HEK293 (cell line): ENCODE measurements at regions not wholly inside any gene's neighbourhood (a gene's known extent, or its start where the extent isn't known, plus 50 kb on each side); places are given as distances from the start of the nearest gene placed in this dataset.

ENCODE experiments used
- CTCF ChIA-PET: fragments of 350-600 bp; formaldehyde crosslinking; extraction: SDS; loops from one replicate; lab custom pipeline; 2021; ENCODE audit warnings: antibody characterized with exemption; lab: Yijun Ruan, JAX
- POLR2A ChIA-PET: fragments of 300-600 bp; formaldehyde crosslinking; extraction: SDS; loops from one replicate; lab custom pipeline; 2020; ENCODE audit warnings: antibody characterized with exemption, inconsistent platforms; lab: Yijun Ruan, JAX
- H3K27ac ChIP-seq: fragments of 200-500 bp; sonication (Bioruptor generic); 2 replicates; pipeline ENCODE4 v1.5.1; 2014; ENCODE audit warnings: low read depth, low read length, control low read depth, inconsistent platforms; ENCODE audit errors: extremely low read depth
- H3K36me3 ChIP-seq, 2 experiments: fragments of 200-500 bp in 1 of 2; sonication (Bioruptor generic) in 1 of 2; 1 replicate in 1 of 2; 2 replicates in 1 of 2; pipeline ENCODE4 v1.5.1; 2014 to 2017; ENCODE audit warnings: inconsistent platforms in 2 of 2, low read length in 2 of 2; ENCODE audit not compliant: control insufficient read depth in 2 of 2, insufficient read depth in 1 of 2
- H3K4me1 ChIP-seq: fragments of 200-500 bp; sonication (Bioruptor generic); 2 replicates; pipeline ENCODE4 v1.5.1; 2014; ENCODE audit warnings: mild to moderate bottlenecking, low read length, inconsistent platforms; ENCODE audit not compliant: control insufficient read depth, insufficient read depth
- H3K4me3 ChIP-seq: 2 replicates; pipeline ENCODE4 v1.5.1; 2011; ENCODE audit warnings: low read depth, mild to moderate bottlenecking, control low read depth, low read length, moderate library complexity
- H3K9me3 ChIP-seq: fragments of 200-500 bp; sonication (Bioruptor generic); 2 replicates; pipeline ENCODE4 v1.5.1; 2014; ENCODE audit warnings: low read depth, low read length, inconsistent platforms; ENCODE audit not compliant: control insufficient read depth, insufficient read depth
- KLF7 ChIP-seq: fragments of 450-650 bp; formaldehyde crosslinking; IDR thresholded peaks from 2 replicates; pipeline ENCODE4 v1.5.1; 2016; ENCODE audit warnings: missing biosample characterization, missing genetic modification characterization, borderline replicate concordance
- ZBTB17 ChIP-seq: fragments of 450-650 bp; formaldehyde crosslinking; IDR thresholded peaks from 2 replicates; pipeline ENCODE4 v1.5.1; 2016; ENCODE audit warnings: missing biosample characterization, missing genetic modification characterization
- ZBTB26 ChIP-seq: fragments of 450-650 bp; formaldehyde crosslinking; optimal IDR thresholded peaks from 2 replicates; pipeline ENCODE3; 2016; ENCODE audit warnings: missing biosample characterization, mild to moderate bottlenecking, missing genetic modification characterization
- ZFP3 ChIP-seq: fragments of 450-650 bp; formaldehyde crosslinking; IDR thresholded peaks from 2 replicates; pipeline ENCODE4 v1.5.1; 2016; ENCODE audit warnings: low read depth, missing biosample characterization, missing genetic modification characterization
- ZIC2 ChIP-seq: fragments of 450-650 bp; formaldehyde crosslinking; IDR thresholded peaks from 2 replicates; pipeline ENCODE4 v1.5.1; 2016; ENCODE audit warnings: missing biosample characterization, missing genetic modification characterization
- ZNF19 ChIP-seq: fragments of 450-650 bp; formaldehyde crosslinking; IDR thresholded peaks from 2 replicates; pipeline ENCODE4; 2016; ENCODE audit warnings: missing biosample characterization, missing genetic modification characterization, low read depth
- ZNF24 ChIP-seq: fragments of 450-650 bp; formaldehyde crosslinking; IDR thresholded peaks from 2 replicates; pipeline ENCODE4 v1.5.1; 2016; ENCODE audit warnings: missing biosample characterization, missing genetic modification characterization
- ZNF311 ChIP-seq: fragments of 450-650 bp; formaldehyde crosslinking; IDR thresholded peaks from 2 replicates; pipeline ENCODE4 v1.5.1; 2017; ENCODE audit warnings: missing biosample characterization, missing genetic modification characterization, borderline replicate concordance
- ZNF610 ChIP-seq: fragments of 450-650 bp; formaldehyde crosslinking; IDR thresholded peaks from 2 replicates; pipeline ENCODE4 v1.5.1; 2016; ENCODE audit warnings: missing biosample characterization, missing genetic modification characterization, borderline replicate concordance
- ZNF626 ChIP-seq: fragments of 450-650 bp; sonication (Bioruptor Pico); formaldehyde crosslinking; IDR thresholded peaks from 2 replicates; pipeline ENCODE4 v1.5.1; 2018; ENCODE audit warnings: missing biosample characterization, missing genetic modification characterization, inconsistent platforms
- ZNF707 ChIP-seq: fragments of 450-650 bp; formaldehyde crosslinking; IDR thresholded peaks from 2 replicates; pipeline ENCODE4 v1.5.1; 2016; ENCODE audit warnings: missing biosample characterization, missing genetic modification characterization
- ZNF76 ChIP-seq: fragments of 450-650 bp; formaldehyde crosslinking; IDR thresholded peaks from 2 replicates; pipeline ENCODE4; 2016; ENCODE audit warnings: low read depth, missing biosample characterization, missing genetic modification characterization, borderline replicate concordance
- ZNF776 ChIP-seq: fragments of 450-650 bp; formaldehyde crosslinking; IDR thresholded peaks from 2 replicates; pipeline ENCODE4 v1.5.0; 2017; ENCODE audit warnings: missing biosample characterization, missing genetic modification characterization, borderline replicate concordance
- ZNF830 ChIP-seq: fragments of 450-650 bp; IDR thresholded peaks from 2 replicates; pipeline ENCODE4 v1.5.0; 2018; ENCODE audit warnings: missing biosample characterization, missing genetic modification characterization, low read depth, mild to moderate bottlenecking, moderate library complexity
- TF ChIP-seq, protein P1 (sequence below): fragments of 450-650 bp; formaldehyde crosslinking; IDR thresholded peaks from 2 replicates; pipeline ENCODE4 v1.5.1; 2016; ENCODE audit warnings: missing biosample characterization, missing genetic modification characterization

GRCh38 chr20:55472704-55473103, 532.6 kb downstream of the CBLN4 start:
- TF ChIP-seq ZNF707 (tag by site-specific recombination) (no peak), ZBTB17 (tag by site-specific recombination) (peak; percentile 28; the same call in 1 of the 2 replicates)
- TF ChIP-seq, all 188 proteins: peak for 1

DNA sequence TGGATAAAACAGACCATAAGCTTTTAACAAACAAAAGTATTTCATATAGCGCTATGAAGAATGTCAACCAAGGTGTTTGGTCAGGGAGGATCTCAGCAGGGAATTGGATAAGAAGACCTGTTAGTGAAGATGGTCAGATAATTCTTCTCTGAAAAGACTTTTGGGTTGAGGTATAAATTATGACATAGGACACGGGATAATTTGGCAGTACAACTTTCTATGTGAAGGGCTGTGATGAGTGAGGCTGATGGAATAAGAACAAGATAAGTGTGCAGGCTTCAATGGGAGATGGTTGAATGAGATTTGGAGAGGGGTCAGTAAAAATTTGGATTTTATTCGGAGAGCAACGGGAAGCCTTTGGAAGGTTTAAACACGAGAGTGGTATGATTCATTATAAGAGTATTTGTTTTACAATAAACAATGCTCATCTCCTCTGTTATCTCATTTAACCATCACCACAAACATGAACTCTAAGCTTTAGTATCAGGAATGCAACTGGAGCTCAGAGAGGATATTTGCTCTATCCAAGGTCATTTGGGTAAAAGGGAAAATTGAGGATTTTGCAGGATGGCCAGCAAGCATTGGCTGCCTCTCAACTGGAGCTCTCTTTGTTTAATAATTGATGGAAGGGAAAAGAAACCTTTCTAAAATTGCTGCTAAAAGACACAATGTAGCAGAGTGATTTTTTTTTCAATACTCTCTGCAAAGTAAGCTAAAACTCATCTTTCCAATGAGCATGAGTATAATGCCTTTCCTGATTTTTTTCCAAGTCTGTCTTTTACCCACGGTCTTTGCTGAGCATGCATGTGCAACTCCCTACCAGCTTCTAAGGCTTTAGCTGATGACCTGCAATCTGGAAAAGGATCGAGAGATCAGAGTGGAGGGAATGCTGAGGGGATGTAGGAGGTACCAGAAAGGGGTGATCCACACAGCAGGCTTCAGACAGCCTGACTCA, 534.0 kb downstream of the CBLN4 start:
- Histone ChIP-seq H3K4me3 (no peak overlapping the region), H3K4me1 (no peaks in the 10 kb centered on the region), H3K9me3 (no peaks in the 10 kb centered on the region), H3K27ac (no peak overlapping the region), H3K36me3 (no peaks in the 10 kb centered on the region)
- ChIA-PET CTCF (interaction anchor here (1.3 kb wide), 1 partner anchor 20 kb away, joined by 3 read pairs; no protein-coding TSS in a partner anchor), POLR2A (no interaction called here)
- no peak for TF ChIP-seq ZFP3
- no peak for TF ChIP-seq ZNF311 (tag by site-specific recombination)
- TF ChIP-seq ZNF776 (tag by site-specific recombination) = no peak
- TF ChIP-seq, protein P1, sequence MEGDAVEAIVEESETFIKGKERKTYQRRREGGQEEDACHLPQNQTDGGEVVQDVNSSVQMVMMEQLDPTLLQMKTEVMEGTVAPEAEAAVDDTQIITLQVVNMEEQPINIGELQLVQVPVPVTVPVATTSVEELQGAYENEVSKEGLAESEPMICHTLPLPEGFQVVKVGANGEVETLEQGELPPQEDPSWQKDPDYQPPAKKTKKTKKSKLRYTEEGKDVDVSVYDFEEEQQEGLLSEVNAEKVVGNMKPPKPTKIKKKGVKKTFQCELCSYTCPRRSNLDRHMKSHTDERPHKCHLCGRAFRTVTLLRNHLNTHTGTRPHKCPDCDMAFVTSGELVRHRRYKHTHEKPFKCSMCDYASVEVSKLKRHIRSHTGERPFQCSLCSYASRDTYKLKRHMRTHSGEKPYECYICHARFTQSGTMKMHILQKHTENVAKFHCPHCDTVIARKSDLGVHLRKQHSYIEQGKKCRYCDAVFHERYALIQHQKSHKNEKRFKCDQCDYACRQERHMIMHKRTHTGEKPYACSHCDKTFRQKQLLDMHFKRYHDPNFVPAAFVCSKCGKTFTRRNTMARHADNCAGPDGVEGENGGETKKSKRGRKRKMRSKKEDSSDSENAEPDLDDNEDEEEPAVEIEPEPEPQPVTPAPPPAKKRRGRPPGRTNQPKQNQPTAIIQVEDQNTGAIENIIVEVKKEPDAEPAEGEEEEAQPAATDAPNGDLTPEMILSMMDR (tag by site-specific recombination) = no peak
- no peak for TF ChIP-seq ZNF76 (tag by site-specific recombination)
- no peak for TF ChIP-seq ZBTB26 (tag by site-specific recombination)
- TF ChIP-seq ZNF626 (tag by site-specific recombination) = no peak
- no peak for TF ChIP-seq ZNF830 (tag by site-specific recombination)
- TF ChIP-seq KLF7 (tag by site-specific recombination) = no peak

More at GRCh38 chr20:55472704-55473103, 532.6 kb downstream of the CBLN4 start:
- CTCF ChIA-PET = no interaction called here
- POLR2A ChIA-PET = no interaction called here
- Histone ChIP-seq H3K9me3 (no peaks in the 10 kb centered on the region), H3K36me3 (no peaks in the 10 kb centered on the region), H3K4me1 (no peaks in the 10 kb centered on the region), H3K27ac (no peak overlapping the region), H3K4me3 (no peak overlapping the region)

DNA sequence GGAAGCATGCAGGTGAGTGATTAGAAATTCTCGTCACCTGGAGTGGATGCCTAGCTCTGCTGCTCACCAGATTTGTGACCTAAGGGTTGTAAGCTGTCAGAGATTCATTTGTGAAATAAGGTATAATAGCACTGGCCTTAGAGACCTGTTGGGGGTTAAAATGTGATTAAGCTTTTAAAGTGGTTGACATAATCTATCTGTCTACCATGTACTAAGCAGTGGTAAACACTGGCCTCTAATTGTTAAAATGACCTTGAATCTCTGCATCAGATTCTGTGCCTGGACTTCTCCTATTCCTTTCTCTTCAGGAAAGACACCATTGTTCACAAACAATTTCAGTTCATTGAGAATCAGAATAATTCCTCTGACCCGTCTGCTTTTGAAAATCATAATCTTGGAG, 536.2 kb downstream of the CBLN4 start:
- Histone ChIP-seq H3K27ac (no peak overlapping the region), H3K9me3 (no peaks in the 10 kb centered on the region), H3K36me3 (no peaks in the 10 kb centered on the region), H3K4me3 (no peak overlapping the region), H3K4me1 (no peaks in the 10 kb centered on the region)
- TF ChIP-seq ZNF24 (tag by site-specific recombination) (no peak), ZNF19 (tag by site-specific recombination) (no peak)
- ChIA-PET CTCF (no interaction called here), POLR2A (no interaction called here)

GRCh38 chr20:55461519-55461918, 543.8 kb downstream of the CBLN4 start:
- Histone ChIP-seq H3K27ac (no peak overlapping the region), H3K9me3 (no peaks in the 10 kb centered on the region), H3K4me1 (no peaks in the 10 kb centered on the region), H3K36me3 (no peaks in the 10 kb centered on the region), H3K4me3 (no peak overlapping the region)
- TF ChIP-seq, protein P1 (tag by site-specific recombination) = no peak
- TF ChIP-seq ZNF610 = peak; percentile 97
- TF ChIP-seq ZIC2 (tag by site-specific recombination) = no peak
- CTCF ChIA-PET = no interaction called here
- POLR2A ChIA-PET = no interaction called here
